ENCODE measurements at regions not wholly inside any gene's neighbourhood (a gene's known extent, or its start where the extent isn't known, plus 50 kb on each side); places are given as distances from the start of the nearest gene placed in this dataset.
"Not testable (repeated sequence)": the region's sequence is repeated elsewhere in the genome, so short reads cannot be mapped to it uniquely, and the experiment has no call there.

GRCh38 chr6:101089640-101090039 is 208.5 kb upstream of the ASCC3 start:
- Histone ChIP-seq H3K27ac (ENCODE audit: low read depth, low read length) (no peak overlapping the region), H3K79me2 (ENCODE audit: insufficient read depth, low read length) (no peaks in the 10 kb centered on the region), H3K9me3 (ENCODE audit: insufficient read depth, low read length) (0 out of 2 replicates have a peak, but pooled peaks cover 6% of the 10 kb centered on the region), H3K27me3 (ENCODE audit: low read length) (no peaks in the 10 kb centered on the region), H3K9me2 (replicated peaks; ENCODE audit: insufficient read depth, low read length) (no peaks in the 10 kb centered on the region), H3F3A (ENCODE audit: insufficient read depth) (no peaks in the 10 kb centered on the region), H3K4me2 (ENCODE audit: low read depth, low read length, poor library complexity, severe bottlenecking) (no peak overlapping the region), H2AFZ (ENCODE audit: low read depth, low read length, severe bottlenecking) (no peak overlapping the region), H3K36me3 (ENCODE audit: low read length) (no peaks in the 10 kb centered on the region), H3K9ac (ENCODE audit: low read length) (no peak overlapping the region), H4K20me1 (ENCODE audit: low read depth, low read length) (no peaks in the 10 kb centered on the region), H3K4me3 (ENCODE audit: insufficient read depth, low read length, poor library complexity, severe bottlenecking) (no peak overlapping the region)
- TF ChIP-seq, protein P1, sequence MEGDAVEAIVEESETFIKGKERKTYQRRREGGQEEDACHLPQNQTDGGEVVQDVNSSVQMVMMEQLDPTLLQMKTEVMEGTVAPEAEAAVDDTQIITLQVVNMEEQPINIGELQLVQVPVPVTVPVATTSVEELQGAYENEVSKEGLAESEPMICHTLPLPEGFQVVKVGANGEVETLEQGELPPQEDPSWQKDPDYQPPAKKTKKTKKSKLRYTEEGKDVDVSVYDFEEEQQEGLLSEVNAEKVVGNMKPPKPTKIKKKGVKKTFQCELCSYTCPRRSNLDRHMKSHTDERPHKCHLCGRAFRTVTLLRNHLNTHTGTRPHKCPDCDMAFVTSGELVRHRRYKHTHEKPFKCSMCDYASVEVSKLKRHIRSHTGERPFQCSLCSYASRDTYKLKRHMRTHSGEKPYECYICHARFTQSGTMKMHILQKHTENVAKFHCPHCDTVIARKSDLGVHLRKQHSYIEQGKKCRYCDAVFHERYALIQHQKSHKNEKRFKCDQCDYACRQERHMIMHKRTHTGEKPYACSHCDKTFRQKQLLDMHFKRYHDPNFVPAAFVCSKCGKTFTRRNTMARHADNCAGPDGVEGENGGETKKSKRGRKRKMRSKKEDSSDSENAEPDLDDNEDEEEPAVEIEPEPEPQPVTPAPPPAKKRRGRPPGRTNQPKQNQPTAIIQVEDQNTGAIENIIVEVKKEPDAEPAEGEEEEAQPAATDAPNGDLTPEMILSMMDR (IDR thresholded peaks at IDR 0.05; ENCODE audit: insufficient read depth, low read length, poor library complexity, severe bottlenecking) = no peak
- no peak for TF ChIP-seq EZH2phosphoT487 (conservative IDR thresholded peaks at IDR 0.05; ENCODE audit: low read length)

DNA sequence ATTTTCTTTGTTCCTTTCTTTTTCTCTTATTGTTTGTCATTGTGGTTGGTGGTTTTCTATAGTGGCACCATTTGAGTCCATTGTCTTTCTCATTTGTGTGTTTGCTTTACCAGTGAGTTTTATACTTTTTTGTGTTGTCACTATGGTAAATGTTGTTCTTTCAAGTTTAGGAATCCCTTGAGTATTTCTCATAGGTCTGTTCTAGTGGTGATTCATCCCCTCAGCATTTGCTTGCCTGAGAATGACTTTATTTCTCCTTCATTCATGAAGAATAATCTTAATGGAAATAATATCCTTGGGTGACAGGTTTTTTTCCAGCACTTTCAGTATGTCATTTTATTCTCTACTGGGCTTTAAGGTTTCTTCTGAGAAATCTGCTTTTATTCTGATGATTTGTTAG is 209.2 kb upstream of the ASCC3 start:
- Histone ChIP-seq H3K9me3 (ENCODE audit: insufficient read depth, low read length) (0 out of 2 replicates have a peak, but pooled peaks cover 6% of the 10 kb centered on the region), H3F3A (ENCODE audit: insufficient read depth) (no peaks in the 10 kb centered on the region), H3K79me2 (ENCODE audit: insufficient read depth, low read length) (no peaks in the 10 kb centered on the region)

DNA sequence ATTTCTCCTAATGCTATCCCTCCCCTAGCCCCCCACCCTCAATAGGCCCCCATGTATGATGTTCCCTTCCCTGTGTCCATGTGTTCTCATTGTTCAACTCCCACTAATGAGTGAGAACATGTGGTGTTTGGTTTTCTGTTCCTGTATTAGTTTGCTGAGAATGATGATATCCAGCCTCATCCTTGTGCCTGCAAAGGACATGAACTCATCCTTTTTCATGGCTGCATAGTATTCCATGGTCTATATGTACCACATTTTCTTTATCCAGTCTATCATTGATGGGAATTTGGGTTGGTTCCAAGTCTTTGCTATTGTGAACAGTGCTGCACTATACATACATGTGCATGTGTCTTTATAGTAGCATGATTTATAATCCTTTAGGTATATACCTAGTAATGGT is 217.5 kb upstream of the ASCC3 start:
- not testable (repeated sequence) for H3K9ac ChIP-seq (ENCODE audit: low read length); H3K4me2 ChIP-seq (ENCODE audit: low read depth, low read length, poor library complexity, severe bottlenecking); H3K9me3 ChIP-seq (ENCODE audit: insufficient read depth, low read length); H2AFZ ChIP-seq (ENCODE audit: low read depth, low read length, severe bottlenecking); H4K20me1 ChIP-seq (ENCODE audit: low read depth, low read length); H3K79me2 ChIP-seq (ENCODE audit: insufficient read depth, low read length); H3K36me3 ChIP-seq (ENCODE audit: low read length); H3F3A ChIP-seq (ENCODE audit: insufficient read depth); H3K27me3 ChIP-seq (ENCODE audit: low read length); H3K9me2 ChIP-seq (replicated peaks; ENCODE audit: insufficient read depth, low read length); H3K4me3 ChIP-seq (ENCODE audit: insufficient read depth, low read length, poor library complexity, severe bottlenecking); H3K27ac ChIP-seq (ENCODE audit: low read depth, low read length)

More for the DNA sequence above, 209.2 kb upstream of the ASCC3 start:
- no peaks in the 10 kb centered on the region for H3K36me3 ChIP-seq (ENCODE audit: low read length)
- H3K27me3 ChIP-seq (ENCODE audit: low read length) = no peaks in the 10 kb centered on the region
- no peak overlapping the region for H3K27ac ChIP-seq (ENCODE audit: low read depth, low read length)
- H2AFZ ChIP-seq (ENCODE audit: low read depth, low read length, severe bottlenecking) = no peak overlapping the region
- H3K4me3 ChIP-seq (ENCODE audit: insufficient read depth, low read length, poor library complexity, severe bottlenecking) = no peak overlapping the region
- no peaks in the 10 kb centered on the region for H3K9me2 ChIP-seq (replicated peaks; ENCODE audit: insufficient read depth, low read length)
- TF ChIP-seq, protein P1 (IDR thresholded peaks at IDR 0.05; ENCODE audit: insufficient read depth, low read length, poor library complexity, severe bottlenecking) = no peak
- TF ChIP-seq EZH2phosphoT487 (conservative IDR thresholded peaks at IDR 0.05; ENCODE audit: low read length) = no peak
- H4K20me1 ChIP-seq (ENCODE audit: low read depth, low read length) = no peaks in the 10 kb centered on the region
- H3K9ac ChIP-seq (ENCODE audit: low read length) = no peak overlapping the region
- no peak overlapping the region for H3K4me2 ChIP-seq (ENCODE audit: low read depth, low read length, poor library complexity, severe bottlenecking)

DNA sequence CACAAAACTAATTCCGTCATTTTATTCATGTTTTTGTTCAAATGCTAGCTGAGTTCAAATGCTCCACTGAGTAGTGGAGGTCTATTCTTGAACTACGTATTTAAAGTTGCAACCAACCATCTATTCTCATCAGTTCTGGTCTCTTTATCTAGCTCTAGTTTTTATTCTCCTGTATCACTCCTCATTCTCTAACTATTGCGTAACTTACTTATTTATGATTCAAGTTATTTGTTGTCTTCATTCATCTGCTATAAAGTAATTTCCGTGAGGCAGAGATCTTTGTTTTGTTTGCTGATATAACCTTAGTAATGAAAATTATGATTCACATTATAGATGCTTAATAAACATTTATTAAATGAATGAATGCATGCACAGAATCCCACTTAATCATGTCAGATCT is 221.6 kb upstream of the ASCC3 start:
- no peaks in the 10 kb centered on the region for H4K20me1 ChIP-seq (ENCODE audit: low read depth, low read length)
- H3K27ac ChIP-seq (ENCODE audit: low read depth, low read length) = no peak overlapping the region
- H2AFZ ChIP-seq (ENCODE audit: low read depth, low read length, severe bottlenecking) = no peak overlapping the region
- H3K9me2 ChIP-seq (replicated peaks; ENCODE audit: insufficient read depth, low read length) = no peaks in the 10 kb centered on the region
- H3K4me3 ChIP-seq (ENCODE audit: insufficient read depth, low read length, poor library complexity, severe bottlenecking) = no peak overlapping the region
- TF ChIP-seq EZH2phosphoT487 (conservative IDR thresholded peaks at IDR 0.05; ENCODE audit: low read length) = no peak
- TF ChIP-seq, protein P1 (IDR thresholded peaks at IDR 0.05; ENCODE audit: insufficient read depth, low read length, poor library complexity, severe bottlenecking) = no peak
- no peak overlapping the region for H3K9ac ChIP-seq (ENCODE audit: low read length)
- H3K36me3 ChIP-seq (ENCODE audit: low read length) = no peaks in the 10 kb centered on the region
- H3K79me2 ChIP-seq (ENCODE audit: insufficient read depth, low read length) = no peaks in the 10 kb centered on the region
- H3K9me3 ChIP-seq (ENCODE audit: insufficient read depth, low read length) = no peaks in the 10 kb centered on the region
- H3K4me2 ChIP-seq (ENCODE audit: low read depth, low read length, poor library complexity, severe bottlenecking) = no peak overlapping the region
- no peaks in the 10 kb centered on the region for H3F3A ChIP-seq (ENCODE audit: insufficient read depth)
- no peaks in the 10 kb centered on the region for H3K27me3 ChIP-seq (ENCODE audit: low read length)

Data from SU-DHL-6 (cell line).